RWPE2 (cell line): ENCODE measurements at regions not wholly inside any gene's neighbourhood (a gene's known extent, or its start where the extent isn't known, plus 50 kb on each side); places are given as distances from the start of the nearest gene placed in this dataset.

ENCODE experiments used
- ATAC-seq: fragments of 200-7000 bp; cut with Tn5 transposase; 3 replicates; pipeline ENCODE4 v1.9.1; 2021; ENCODE audit warnings: low read depth
- DNase-seq: peaks from one replicate; pipeline ENCODE4 v3.0.0-alpha.2; 2020; ENCODE audit warnings: low spot score
- H3K27ac ChIP-seq: fragments of 450-650 bp; 2 replicates; pipeline ENCODE4 v1.5.1; 2017; ENCODE audit warnings: mild to moderate bottlenecking; ENCODE audit not compliant: poor library complexity, severe bottlenecking
- H3K27me3 ChIP-seq: fragments of 250-450 bp; sonication (Bioruptor Pico); 2 replicates; pipeline ENCODE4 v1.5.1; 2021; ENCODE audit warnings: mild to moderate bottlenecking, moderate library complexity; ENCODE audit not compliant: insufficient read depth, poor library complexity, severe bottlenecking
- H3K36me3 ChIP-seq: fragments of 250-450 bp; sonication (Bioruptor Pico); 2 replicates; pipeline ENCODE4 v1.5.1; 2020; ENCODE audit warnings: low read depth, mild to moderate bottlenecking, moderate library complexity
- H3K4me1 ChIP-seq: fragments of 250-450 bp; sonication (Bioruptor Pico); 2 replicates; pipeline ENCODE4 v1.5.1; 2021; ENCODE audit warnings: mild to moderate bottlenecking, moderate library complexity; ENCODE audit not compliant: insufficient read depth, poor library complexity, severe bottlenecking
- H3K4me3 ChIP-seq: fragments of 250-450 bp; sonication (Bioruptor Pico); 2 replicates; pipeline ENCODE4 v1.5.1; 2021; ENCODE audit warnings: mild to moderate bottlenecking, moderate library complexity; ENCODE audit not compliant: severe bottlenecking
- H3K9me3 ChIP-seq: fragments of 250-450 bp; sonication (Bioruptor Pico); 2 replicates; pipeline ENCODE4 v1.5.1; 2021; ENCODE audit warnings: mild to moderate bottlenecking, moderate library complexity; ENCODE audit not compliant: severe bottlenecking
- TF ChIP-seq, protein P1 (sequence below): fragments of 450-650 bp; IDR thresholded peaks from one replicate; pipeline ENCODE4 v1.5.1; 2017; ENCODE audit warnings: mild to moderate bottlenecking, moderate library complexity; ENCODE audit not compliant: poor library complexity, severe bottlenecking

DNA sequence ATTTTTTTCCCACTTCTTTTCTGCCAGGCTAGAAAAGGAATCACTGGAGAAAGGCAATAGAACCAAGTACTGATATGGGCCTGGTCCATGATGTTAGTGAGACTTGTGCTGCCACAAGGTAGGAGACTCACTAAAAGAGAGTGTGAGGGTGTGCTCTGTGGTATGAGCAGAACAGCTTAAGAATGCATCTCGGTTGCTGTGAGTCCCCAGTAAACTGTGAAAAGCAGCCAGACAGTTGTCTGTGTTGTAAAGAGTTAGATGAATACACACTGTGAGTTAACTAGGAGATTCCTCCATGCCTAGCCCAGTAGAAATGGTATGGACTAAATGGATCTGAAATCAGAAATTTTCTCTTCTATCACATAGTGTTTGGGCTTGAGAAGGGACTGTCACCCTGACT, 1177.3 kb upstream of the MIR17HG start:
- Histone ChIP-seq H3K9me3 (no peaks in the 10 kb centered on the region), H3K36me3 (no peaks in the 10 kb centered on the region), H3K27ac (no peak overlapping the region), H3K4me1 (no peaks in the 10 kb centered on the region), H3K4me3 (no peak overlapping the region), H3K27me3 (no peaks in the 10 kb centered on the region)
- DNase-seq = no peak
- no peak for ATAC-seq
- TF ChIP-seq, protein P1, sequence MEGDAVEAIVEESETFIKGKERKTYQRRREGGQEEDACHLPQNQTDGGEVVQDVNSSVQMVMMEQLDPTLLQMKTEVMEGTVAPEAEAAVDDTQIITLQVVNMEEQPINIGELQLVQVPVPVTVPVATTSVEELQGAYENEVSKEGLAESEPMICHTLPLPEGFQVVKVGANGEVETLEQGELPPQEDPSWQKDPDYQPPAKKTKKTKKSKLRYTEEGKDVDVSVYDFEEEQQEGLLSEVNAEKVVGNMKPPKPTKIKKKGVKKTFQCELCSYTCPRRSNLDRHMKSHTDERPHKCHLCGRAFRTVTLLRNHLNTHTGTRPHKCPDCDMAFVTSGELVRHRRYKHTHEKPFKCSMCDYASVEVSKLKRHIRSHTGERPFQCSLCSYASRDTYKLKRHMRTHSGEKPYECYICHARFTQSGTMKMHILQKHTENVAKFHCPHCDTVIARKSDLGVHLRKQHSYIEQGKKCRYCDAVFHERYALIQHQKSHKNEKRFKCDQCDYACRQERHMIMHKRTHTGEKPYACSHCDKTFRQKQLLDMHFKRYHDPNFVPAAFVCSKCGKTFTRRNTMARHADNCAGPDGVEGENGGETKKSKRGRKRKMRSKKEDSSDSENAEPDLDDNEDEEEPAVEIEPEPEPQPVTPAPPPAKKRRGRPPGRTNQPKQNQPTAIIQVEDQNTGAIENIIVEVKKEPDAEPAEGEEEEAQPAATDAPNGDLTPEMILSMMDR = no peak

DNA sequence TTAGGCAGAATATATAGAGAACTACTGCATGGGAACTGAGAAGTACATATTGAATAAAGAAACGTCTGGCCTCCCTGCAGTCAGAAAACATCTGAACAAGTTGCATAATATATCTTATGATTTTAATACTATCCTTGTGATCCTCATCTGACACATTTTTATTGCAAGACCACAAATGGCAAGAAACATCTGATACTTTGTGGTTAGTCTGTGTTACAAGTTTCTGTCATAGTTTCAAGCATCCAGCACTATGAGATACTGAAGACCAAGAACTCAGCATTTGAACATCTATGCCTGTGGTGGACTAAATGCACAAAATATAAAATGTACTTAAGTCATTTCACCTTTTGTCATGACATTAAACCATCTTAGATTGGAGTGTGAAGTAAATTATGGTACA, 1175.8 kb upstream of the MIR17HG start:
- DNase-seq (no peak), ATAC-seq (no peak)
- TF ChIP-seq, protein P1 = no peak
- no peaks in the 10 kb centered on the region for H3K36me3 ChIP-seq
- no peaks in the 10 kb centered on the region for H3K27me3 ChIP-seq
- no peak overlapping the region for H3K4me3 ChIP-seq
- no peaks in the 10 kb centered on the region for H3K4me1 ChIP-seq
- no peaks in the 10 kb centered on the region for H3K9me3 ChIP-seq
- no peak overlapping the region for H3K27ac ChIP-seq

DNA sequence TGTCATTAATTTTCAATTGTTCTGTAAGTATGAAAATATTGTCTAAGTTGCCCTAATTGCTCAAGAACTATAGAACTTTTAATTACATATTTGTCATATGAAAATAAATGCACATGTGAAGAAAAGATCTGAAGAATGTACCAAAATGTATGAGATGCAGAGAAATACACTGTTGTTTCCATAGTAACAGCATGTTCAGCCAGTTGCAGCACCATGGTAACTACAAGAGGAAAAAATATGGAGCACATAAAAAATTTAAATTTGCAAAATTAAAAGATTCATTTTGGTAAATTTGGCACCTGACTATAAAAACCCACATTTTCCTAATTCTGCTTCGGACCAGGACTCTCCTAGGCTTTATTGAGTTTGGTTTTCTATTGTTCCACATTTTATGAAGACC, 1170.0 kb upstream of the MIR17HG start:
- no peaks in the 10 kb centered on the region for H3K4me1 ChIP-seq
- TF ChIP-seq, protein P1 = no peak
- H3K4me3 ChIP-seq = no peak overlapping the region
- ATAC-seq = no peak
- H3K36me3 ChIP-seq = no peaks in the 10 kb centered on the region
- DNase-seq = no peak
- H3K9me3 ChIP-seq = peaks cover 2% of the 10 kb centered on the region
- no peaks in the 10 kb centered on the region for H3K27me3 ChIP-seq
- no peak overlapping the region for H3K27ac ChIP-seq

DNA sequence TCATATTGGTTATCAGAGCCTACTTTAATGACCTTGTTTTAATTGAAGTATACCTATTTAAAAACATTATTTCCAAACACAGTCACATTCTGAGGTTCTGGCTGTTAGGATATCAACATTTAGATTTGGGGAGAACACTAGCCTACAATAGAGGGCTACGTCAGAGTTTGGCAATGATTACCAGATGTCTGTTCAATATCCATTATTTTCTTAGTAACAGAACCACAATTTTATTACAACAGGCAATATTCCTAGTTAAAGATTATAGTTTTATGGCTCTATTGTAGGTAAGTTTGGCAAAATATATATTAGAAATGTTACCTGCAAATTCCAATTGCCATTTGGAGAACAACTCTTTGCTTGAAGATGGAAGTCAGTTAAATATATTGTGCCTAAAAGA, 1163.1 kb upstream of the MIR17HG start:
- Histone ChIP-seq H3K4me1 (no peaks in the 10 kb centered on the region), H3K36me3 (no peaks in the 10 kb centered on the region), H3K27ac (no peak overlapping the region), H3K9me3 (no peaks in the 10 kb centered on the region), H3K4me3 (no peak overlapping the region), H3K27me3 (no peaks in the 10 kb centered on the region)
- TF ChIP-seq, protein P1 = no peak
- ATAC-seq (no peak), DNase-seq (no peak)

DNA sequence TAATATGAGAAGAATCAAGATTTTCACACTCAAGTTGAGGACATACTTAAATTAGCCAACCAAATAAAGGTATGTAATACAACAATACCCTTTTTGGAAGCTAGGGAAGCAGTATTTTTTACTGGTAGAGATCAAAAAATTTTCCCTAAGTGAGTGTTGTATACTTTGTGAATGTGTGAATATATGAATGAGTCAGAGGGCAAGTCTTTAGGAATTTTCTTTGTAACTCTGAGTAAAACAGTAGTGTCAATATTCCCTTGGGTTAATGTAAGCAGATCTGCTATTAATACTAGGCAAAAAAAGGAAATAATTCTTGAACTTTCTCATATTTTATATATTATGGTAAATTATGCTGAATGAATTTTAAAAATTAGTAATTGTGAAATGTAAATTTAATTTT, 1161.8 kb upstream of the MIR17HG start:
- no peak for DNase-seq

More for the DNA sequence above, 1161.8 kb upstream of the MIR17HG start:
- peak; percentile 44; the same call in 1 of the 3 replicates for ATAC-seq
- H3K27ac ChIP-seq = no peak overlapping the region
- H3K4me1 ChIP-seq = no peaks in the 10 kb centered on the region
- no peaks in the 10 kb centered on the region for H3K36me3 ChIP-seq
- TF ChIP-seq, protein P1 = no peak
- H3K9me3 ChIP-seq = no peaks in the 10 kb centered on the region
- no peaks in the 10 kb centered on the region for H3K27me3 ChIP-seq
- no peak overlapping the region for H3K4me3 ChIP-seq
